ENCODE measurements at regions not wholly inside any gene's neighbourhood (a gene's known extent, or its start where the extent isn't known, plus 50 kb on each side); places are given as distances from the start of the nearest gene placed in this dataset.

- TF ChIP-seq ZNF574 (CRISPR knock-in tag; IDR thresholded peaks at IDR 0.05) (no peak), ZNF646 (CRISPR knock-in tag; IDR thresholded peaks at IDR 0.05) (no peak), ZNF83 (CRISPR knock-in tag; IDR thresholded peaks at IDR 0.05; ENCODE audit: borderline replicate concordance) (no peak)
These were observed 58.1 kb upstream of the IPO5 start (continued) for GRCh38 chr13:97895383-97895782.

GRCh38 chr13:97896446-97896845, 57.0 kb upstream of the IPO5 start:
- CTCF ChIA-PET (ENCODE audit: low intra/inter-chr PET ratio, low total read pairs) = no interaction called here
- BruUV-seq (replicated peaks) = no TSS peak
- Histone ChIP-seq H3K9me3 (ENCODE audit: low read length) (no peaks in the 10 kb centered on the region), H3K27ac (ENCODE audit: extremely low read length, insufficient read depth, low read length) (no peak overlapping the region), H4K20me1 (ENCODE audit: insufficient read depth, low read length) (no peaks in the 10 kb centered on the region), H2AFZ (ENCODE audit: low read length) (no peak overlapping the region), H3K36me3 (replicated peaks in 1 of 2; ENCODE audit: control insufficient read depth in 1 of 2, insufficient read depth in 2 of 2, low read length in 2 of 2) (no peaks in the 10 kb centered on the region), H3K79me2 (ENCODE audit: insufficient read depth, low read length) (no peaks in the 10 kb centered on the region), H3K27me3 (ENCODE audit: control insufficient read depth in 1 of 2, insufficient read depth in 2 of 2, low read length in 2 of 2) (peaks cover 2 to 3% of the 10 kb centered on the region in 2 experiments; a peak in 2 of 5 replicates), H3K4me3 (replicated peaks in 1 of 3; ENCODE audit: insufficient read depth in 1 of 3, low read depth in 2 of 3, low read length in 3 of 3) (no peak overlapping the region), H3K4me2 (ENCODE audit: low read depth, low read length) (no peak overlapping the region), H3K4me1 (ENCODE audit: insufficient read depth, low read length) (no peaks in the 10 kb centered on the region), H3K9ac (ENCODE audit: insufficient read depth, low read depth, low read length) (no peak overlapping the region)
- DNase-seq (ENCODE audit: low spot score) (no peak), ATAC-seq (no peak), FAIRE-seq (no peak)
- intact Hi-C loops (cut with micrococcal nuclease; ENCODE audit: unreplicated experiment) = no loop called here
- POLR2A ChIA-PET = no interaction called here
- WGBS (ENCODE audit: low lambda C conversion rate) = 90% methylated on average over 2 of the region's 2 CpGs
- in situ Hi-C loops (cut with HindIII; ENCODE audit: extremely low pct_ligation_motif_present, low pct_unique_long_range_greater_than_20kb) = no loop called here
- TF ChIP-seq MIXL1 (CRISPR knock-in tag; IDR thresholded peaks at IDR 0.05) (no peak), ZNF264 (CRISPR knock-in tag; IDR thresholded peaks at IDR 0.05) (no peak), MXD1 (CRISPR knock-in tag; IDR thresholded peaks at IDR 0.05) (no peak), ZBTB25 (CRISPR knock-in tag; IDR thresholded peaks at IDR 0.05) (no peak), ZXDC (CRISPR knock-in tag; IDR thresholded peaks at IDR 0.05) (no peak), ZNF839 (CRISPR knock-in tag; IDR thresholded peaks at IDR 0.05; ENCODE audit: borderline replicate concordance) (no peak), BRD4 (CRISPR knock-in tag; IDR thresholded peaks at IDR 0.05) (no peak)
